ENCODE measurements at regions not wholly inside any gene's neighbourhood (a gene's known extent, or its start where the extent isn't known, plus 50 kb on each side); places are given as distances from the start of the nearest gene placed in this dataset.
"Not testable (repeated sequence)": the region's sequence is repeated elsewhere in the genome, so short reads cannot be mapped to it uniquely, and the experiment has no call there.

GRCh38 chr14:51365241-51365965 lies 125.4 kb downstream of the TMX1 start:
- TF ChIP-seq CTCF (IDR thresholded peaks at IDR 0.05; ENCODE audit: insufficient read depth, missing control alignments) = no peak
- FAIRE-seq = no peak

GRCh38 chr14:51366460-51366859 lies 126.4 kb downstream of the TMX1 start:
- not testable (repeated sequence) for FAIRE-seq; DNase-seq (ENCODE audit: insufficient read length, low spot score)

More at GRCh38 chr14:51365241-51365965, 125.4 kb downstream of the TMX1 start:
- DNase-seq (ENCODE audit: insufficient read length, low spot score) = no peak

- FAIRE-seq = not testable (repeated sequence)
These were observed 127.0 kb downstream of the TMX1 start for GRCh38 chr14:51366866-51367599.

GRCh38 chr14:51367600-51367931 lies 127.5 kb downstream of the TMX1 start:
- no peak for FAIRE-seq

More at GRCh38 chr14:51366866-51367599, 127.0 kb downstream of the TMX1 start:
- DNase-seq (ENCODE audit: insufficient read length, low spot score) = not testable (repeated sequence)

GRCh38 chr14:51368721-51369163 lies 128.7 kb downstream of the TMX1 start:
- no peak for TF ChIP-seq CTCF (IDR thresholded peaks at IDR 0.05; ENCODE audit: insufficient read depth, missing control alignments)
- DNase-seq (ENCODE audit: insufficient read length, low spot score) = no peak
- FAIRE-seq = no peak

More at GRCh38 chr14:51367600-51367931, 127.5 kb downstream of the TMX1 start:
- no peak for DNase-seq (ENCODE audit: insufficient read length, low spot score)
- no peak for TF ChIP-seq CTCF (IDR thresholded peaks at IDR 0.05; ENCODE audit: insufficient read depth, missing control alignments)

- FAIRE-seq (no peak), DNase-seq (ENCODE audit: insufficient read length, low spot score) (no peak)
- peak; percentile 49 for TF ChIP-seq CTCF (IDR thresholded peaks at IDR 0.05; ENCODE audit: insufficient read depth, missing control alignments)
These were observed 129.8 kb downstream of the TMX1 start for GRCh38 chr14:51369814-51370213.

GRCh38 chr14:51370758-51371386 lies 130.8 kb downstream of the TMX1 start:
- FAIRE-seq (peak; percentile 51), DNase-seq (ENCODE audit: insufficient read length, low spot score) (no peak)
- TF ChIP-seq CTCF (IDR thresholded peaks at IDR 0.05; ENCODE audit: insufficient read depth, missing control alignments) = no peak

GRCh38 chr14:51377186-51377585 lies 137.1 kb downstream of the TMX1 start:
- FAIRE-seq; DNase-seq (ENCODE audit: insufficient read length, low spot score): not testable (repeated sequence)

Measured in D721Med (cell line).